HG02588 (cell line): ENCODE measurements at regions not wholly inside any gene's neighbourhood (a gene's known extent, or its start where the extent isn't known, plus 50 kb on each side); places are given as distances from the start of the nearest gene placed in this dataset.
A peak's percentile ranks its signal among the peaks of the same experiment; 100 is the strongest.

ENCODE experiments used
- ATAC-seq: cut with Tn5 transposase; IDR thresholded peaks from one replicate; pipeline ENCODE4 v1.9.1; 2021; ENCODE audit warnings: mild to moderate bottlenecking, moderate library complexity; ENCODE audit not compliant: unreplicated experiment

GRCh38 chr4:122516376-122516775 is 59.9 kb upstream of the IL2 start:
- no peak for ATAC-seq

DNA sequence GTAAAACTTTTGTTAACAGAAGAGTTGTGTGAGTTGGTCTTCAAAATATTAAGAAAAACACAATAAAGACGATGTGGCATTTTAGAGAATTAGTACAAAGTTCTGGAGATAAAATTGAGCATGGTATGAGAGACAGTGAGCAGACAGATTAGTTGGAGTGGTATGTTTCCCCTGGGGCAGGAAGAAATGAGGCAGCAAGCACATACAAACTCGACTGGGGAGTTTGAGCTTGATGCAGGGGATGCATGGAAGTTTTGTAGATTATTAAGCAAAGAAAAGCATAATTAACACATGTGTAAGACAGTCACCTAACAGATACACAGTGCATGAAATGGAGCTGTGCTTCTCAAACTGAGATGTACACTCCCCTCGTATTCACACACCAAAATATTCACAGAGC is 58.1 kb upstream of the IL2 start:
- ATAC-seq: no peak

- no peak for ATAC-seq
Observed at GRCh38 chr4:122512430-122512829, 55.9 kb upstream of the IL2 start.

DNA sequence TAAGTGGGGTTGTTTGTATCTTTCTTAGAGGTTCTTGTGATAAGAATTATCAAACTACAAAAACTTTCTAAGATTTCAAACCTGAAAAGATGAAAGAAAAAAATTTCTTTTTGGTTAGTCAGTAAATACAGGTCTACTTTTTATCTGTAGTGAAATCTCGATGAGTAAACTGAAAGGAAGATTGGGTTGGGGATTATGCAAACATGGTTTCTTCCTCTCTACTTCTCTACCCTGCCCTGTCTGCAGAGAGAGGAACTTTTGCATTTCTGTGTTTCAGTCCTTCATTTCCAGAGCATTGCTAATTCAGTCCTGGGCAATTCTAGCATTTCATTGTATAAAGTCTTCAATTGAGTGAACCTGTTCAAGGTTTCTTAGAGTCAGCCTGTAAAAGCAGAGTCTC is 51.6 kb upstream of the IL2 start:
- ATAC-seq: peak; percentile 73
